IMR-90 (cell line): ENCODE measurements at regions not wholly inside any gene's neighbourhood (a gene's known extent, or its start where the extent isn't known, plus 50 kb on each side); places are given as distances from the start of the nearest gene placed in this dataset.

Experiments used
- ATAC-seq: fragments of 200-7000 bp; cut with Tn5 transposase; 2 replicates; pipeline ENCODE4 v1.9.1; 2020; ENCODE audit warnings: low read depth, mild to moderate bottlenecking, moderate library complexity
- BruUV-seq: library from RNA; stranded (reverse); fragments of 400-500 nt; replicated peaks from 2 replicates; lab custom pipeline; 2021; lab: Mats Ljungman, UMichigan
- CTCF ChIA-PET: fragments of 300-600 bp; formaldehyde crosslinking; extraction: SDS; loops from one replicate; lab custom pipeline; 2021; ENCODE audit warnings: antibody characterized with exemption; lab: Yijun Ruan, JAX
- POLR2A ChIA-PET: fragments of 300-600 bp; sonication (Branson Sonifier 250); formaldehyde crosslinking; loops from one replicate; lab custom pipeline; 2022; ENCODE audit warnings: antibody characterized with exemption; ENCODE audit not compliant: unreplicated experiment; lab: Charles Lee
- DNase-seq: peaks from one replicate; pipeline ENCODE4 v3.0.0; 2013
- H2AFZ ChIP-seq: replicated peaks from 2 replicates; pipeline ENCODE3; 2013; ENCODE audit warnings: low read length, mild to moderate bottlenecking; ENCODE audit not compliant: poor library complexity
- H2AK5ac ChIP-seq: 2 replicates; pipeline ENCODE4 v1.6.1; 2013; ENCODE audit warnings: low read depth, low read length, inconsistent platforms
- H2AK9ac ChIP-seq: replicated peaks from 2 replicates; pipeline ENCODE3; 2013; ENCODE audit warnings: mild to moderate bottlenecking, low read depth, low read length, moderate library complexity; ENCODE audit not compliant: poor library complexity
- H2BK120ac ChIP-seq: 2 replicates; pipeline ENCODE4 v1.6.1; 2013; ENCODE audit warnings: low read depth, low read length, inconsistent platforms
- H2BK15ac ChIP-seq: 3 replicates; pipeline ENCODE4 v1.6.1; 2013; ENCODE audit warnings: low read depth, low read length, inconsistent platforms
- H2BK20ac ChIP-seq: 2 replicates; pipeline ENCODE4 v1.6.1; 2013; ENCODE audit warnings: low read depth, mild to moderate bottlenecking, inconsistent platforms, low read length, moderate library complexity
- H2BK5ac ChIP-seq: 2 replicates; pipeline ENCODE4 v1.6.1; 2013; ENCODE audit warnings: mild to moderate bottlenecking, low read depth, low read length, inconsistent platforms; ENCODE audit not compliant: poor library complexity, severe bottlenecking
- H3K14ac ChIP-seq: replicated peaks from 2 replicates; pipeline ENCODE4 v1.6.1; 2013; ENCODE audit warnings: low read depth, low read length, inconsistent platforms
- H3K18ac ChIP-seq: 2 replicates; pipeline ENCODE4 v1.6.1; 2013; ENCODE audit warnings: low read depth, low read length, control low read depth
- H3K23ac ChIP-seq: 2 replicates; pipeline ENCODE4 v1.6.1; 2013; ENCODE audit warnings: low read depth, low read length, inconsistent platforms
- H3K27ac ChIP-seq: 2 replicates; pipeline ENCODE4 v1.5.1; 2013; ENCODE audit warnings: mild to moderate bottlenecking, control low read depth, low read length; ENCODE audit not compliant: insufficient read depth
- H3K27me3 ChIP-seq: 2 replicates; pipeline ENCODE4 v1.6.1; 2013; ENCODE audit warnings: low read length; ENCODE audit not compliant: control insufficient read depth, insufficient read depth
- H3K36me3 ChIP-seq: 2 replicates; pipeline ENCODE4 v1.6.1; 2013; ENCODE audit warnings: low read length, mixed read lengths; ENCODE audit not compliant: control insufficient read depth, insufficient read depth
- H3K4ac ChIP-seq: 2 replicates; pipeline ENCODE4 v1.6.1; 2013; ENCODE audit warnings: low read depth, low read length, inconsistent platforms
- H3K4me1 ChIP-seq: 2 replicates; pipeline ENCODE4 v1.6.1; 2013; ENCODE audit warnings: low read length, mixed read lengths; ENCODE audit not compliant: control insufficient read depth, insufficient read depth
- H3K4me2 ChIP-seq: 2 replicates; pipeline ENCODE4 v1.6.1; 2013; ENCODE audit warnings: low read depth, mild to moderate bottlenecking, control low read depth, low read length, moderate library complexity
- H3K4me3 ChIP-seq: 2 replicates; pipeline ENCODE4 v1.5.1; 2013; ENCODE audit warnings: low read depth, mild to moderate bottlenecking, control low read depth, low read length, moderate library complexity; ENCODE audit not compliant: insufficient read depth
- H3K56ac ChIP-seq: 2 replicates; pipeline ENCODE4 v1.6.1; 2013; ENCODE audit warnings: low read length, inconsistent platforms; ENCODE audit not compliant: insufficient read depth; ENCODE audit errors: extremely low read depth
- H3K79me1 ChIP-seq, 2 experiments: 2 replicates each; pipeline ENCODE4 v1.6.1; 2013; ENCODE audit warnings: low read length in 2 of 2, inconsistent platforms in 1 of 2, low read depth in 1 of 2
- H3K9ac ChIP-seq: 2 replicates; pipeline ENCODE4 v1.6.1; 2013; ENCODE audit warnings: low read depth, low read length, control low read depth
- H3K9me1 ChIP-seq: 2 replicates; pipeline ENCODE4 v1.6.1; 2013; ENCODE audit warnings: low read length, inconsistent platforms; ENCODE audit not compliant: insufficient read depth
- H3K9me3 ChIP-seq: 2 replicates; pipeline ENCODE4 v1.6.1; 2013; ENCODE audit warnings: low read length; ENCODE audit not compliant: control insufficient read depth, insufficient read depth
- H4K20me1 ChIP-seq: 2 replicates; pipeline ENCODE4 v1.6.1; 2013; ENCODE audit warnings: low read length, inconsistent platforms; ENCODE audit not compliant: insufficient read depth
- H4K5ac ChIP-seq: 2 replicates; pipeline ENCODE4 v1.6.1; 2013; ENCODE audit warnings: mild to moderate bottlenecking, low read depth, low read length, control low read depth
- H4K8ac ChIP-seq, 2 experiments: 2 replicates each; pipeline ENCODE4 v1.6.1; 2013; ENCODE audit warnings: low read depth in 2 of 2, low read length in 2 of 2, control low read depth in 1 of 2, inconsistent platforms in 1 of 2
- H4K91ac ChIP-seq: 2 replicates; pipeline ENCODE4 v1.6.1; 2013; ENCODE audit warnings: low read depth, low read length, inconsistent platforms; ENCODE audit not compliant: insufficient read depth
- BHLHE40 ChIP-seq: fragments of 150-350 bp; IDR thresholded peaks from 2 replicates; pipeline ENCODE4 v1.6.1; 2016; ENCODE audit warnings: mild to moderate bottlenecking, low read depth, low read length
- CEBPB ChIP-seq: IDR thresholded peaks from 2 replicates; pipeline ENCODE4 v1.6.1; 2012; ENCODE audit warnings: low read depth, low read length, improper control_type of control experiment
- CHD1 ChIP-seq: IDR thresholded peaks from 2 replicates; pipeline ENCODE4 v1.6.1; 2012; ENCODE audit warnings: low read depth, low read length, improper control_type of control experiment
- MAZ ChIP-seq: IDR thresholded peaks from 2 replicates; pipeline ENCODE4 v1.6.1; 2012; ENCODE audit warnings: low read depth, mild to moderate bottlenecking, low read length, improper control_type of control experiment, moderate library complexity, borderline replicate concordance
- NFE2L2 ChIP-seq: fragments of 150-350 bp; IDR thresholded peaks from 2 replicates; pipeline ENCODE4 v1.6.1; 2016; ENCODE audit warnings: low read depth, mild to moderate bottlenecking, low read length
- RAD21 ChIP-seq: IDR thresholded peaks from 2 replicates; pipeline ENCODE4 v1.6.1; 2012; ENCODE audit warnings: low read length, improper control_type of control experiment
- RCOR1 ChIP-seq: IDR thresholded peaks from 2 replicates; pipeline ENCODE4 v1.6.1; 2012; ENCODE audit warnings: mild to moderate bottlenecking, low read length, improper control_type of control experiment; ENCODE audit not compliant: insufficient replicate concordance
- RFX5 ChIP-seq: IDR thresholded peaks from 2 replicates; pipeline ENCODE4 v1.8.0; 2012; ENCODE audit warnings: low read depth, mild to moderate bottlenecking, low read length, moderate library complexity
- SMC3 ChIP-seq: fragments of 150-350 bp; IDR thresholded peaks from 2 replicates; pipeline ENCODE4 v1.6.1; 2016; ENCODE audit warnings: low read depth, mild to moderate bottlenecking, antibody characterized with exemption, low read length, moderate library complexity
- WGBS, 2 experiments: methylation state at CpG; one replicate each; pipeline versions ENCODE4 v1.1.5 to v1.1.7; 2013; ENCODE audit warnings: missing lambda C conversion rate in 2 of 2; ENCODE audit not compliant: insufficient read length in 1 of 2; ENCODE audit errors: extremely low coverage in 2 of 2; 5-methylcytosine and 5-hydroxymethylcytosine counted together
- dilution Hi-C: fragments of 300-500 bp; cut with HindIII; formaldehyde crosslinking; loops from one replicate; pipeline ENCODE4 v1.14.3; 2018; ENCODE audit warnings: low sequenced_read_pairs; ENCODE audit not compliant: unreplicated experiment
- in situ Hi-C: fragments of 300-500 bp; cut with MboI; formaldehyde crosslinking; loops from 3 replicates; pipeline ENCODE4 v1.14.3; 2019; ENCODE audit warnings: low sequenced_read_pairs, inconsistent platforms, mixed read lengths
- intact Hi-C: fragments of 100-400 bp; cut with micrococcal nuclease; formaldehyde crosslinking; loops from 2 replicates; pipeline ENCODE4 v1.10.0; 2022

DNA sequence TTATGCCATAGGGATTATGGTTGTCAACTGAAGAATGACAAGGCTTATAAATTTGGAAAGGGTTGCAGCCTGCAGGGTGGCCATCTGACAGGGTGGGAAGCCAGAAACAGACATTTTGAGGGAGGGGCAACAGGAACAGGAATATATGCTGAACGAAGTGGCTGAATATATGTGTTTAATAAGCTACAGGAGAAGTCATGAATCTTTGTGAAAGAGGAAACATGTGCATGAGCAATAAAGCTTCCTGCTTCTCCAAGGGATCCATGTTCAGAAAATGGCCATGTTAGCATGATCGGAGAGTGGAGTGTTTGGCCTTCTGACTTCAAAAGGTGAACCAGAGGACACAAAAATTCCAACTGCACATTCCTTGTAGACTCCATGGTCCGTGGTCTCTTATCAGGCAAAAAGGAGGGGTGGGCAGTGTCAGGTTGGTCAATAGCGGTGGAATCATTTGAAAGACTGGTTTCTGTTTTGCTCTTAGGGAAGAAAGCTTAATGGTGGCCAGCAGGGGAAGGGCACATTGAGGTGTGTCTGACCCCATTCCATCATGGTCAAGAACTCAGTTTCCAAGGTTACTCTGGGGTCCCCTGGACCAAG, 144.1 kb downstream of the SOCS6 start:
- Histone ChIP-seq H2AK5ac (peak overlapping the region; percentile 85; the same call in 1 of the 2 replicates), H2BK15ac (peak overlapping the region; percentile 80; the same call in 2 of the 3 replicates), H3K36me3 (no peaks in the 10 kb centered on the region), H3K79me1 (0 out of 4 replicates have a peak, but pooled peaks cover 0 to 3% of the 10 kb centered on the region in 2 experiments), H2BK5ac (no peak overlapping the region), H3K18ac (peak overlapping the region; percentile 67), H3K9me1 (0 out of 2 replicates have a peak, but pooled peaks cover 8% of the 10 kb centered on the region), H3K4me2 (no peak overlapping the region), H3K27ac (no peak overlapping the region), H3K9ac (no peak overlapping the region), H3K9me3 (no peaks in the 10 kb centered on the region), H2AFZ (peak overlapping the region; percentile 78), H3K27me3 (no peaks in the 10 kb centered on the region), H4K20me1 (no peaks in the 10 kb centered on the region), H3K56ac (no peak overlapping the region), H4K8ac (peak overlapping the region; percentile 46 to 70; a peak in 3 of 4 replicates), H3K4ac (peak overlapping the region; percentile 83), H3K14ac (peak overlapping the region; percentile 82; the same call in 1 of the 2 replicates), H4K91ac (peak overlapping the region; percentile 63), H3K4me1 (peaks cover 10% of the 10 kb centered on the region), H2AK9ac (no peak overlapping the region), H3K4me3 (no peak overlapping the region), H2BK20ac (peak overlapping the region; percentile 75), H4K5ac (peak overlapping the region; percentile 91), H2BK120ac (peak overlapping the region; percentile 84), H3K23ac (0 out of 2 replicates have a peak overlapping the region, but pooled peaks have one; percentile 25)
- no peak for ATAC-seq
- ChIA-PET CTCF (interaction anchor here (1.4 to 2.7 kb wide), 4 partner anchors 17 to 300 kb away, joined by 3 to 14 read pairs (median 7); no protein-coding TSS in a partner anchor), POLR2A (no interaction called here)
- TF ChIP-seq CEBPB (no peak), SMC3 (no peak), NFE2L2 (no peak), RFX5 (no peak), MAZ (no peak), BHLHE40 (no peak), CHD1 (no peak), RCOR1 (no peak), RAD21 (no peak)
- DNase-seq = no peak
- intact Hi-C loops (loop anchor here (5.0 kb wide), 1 partner anchor 101 kb away; no protein-coding TSS in a partner anchor), in situ Hi-C loops (loop anchor here (5.0 kb wide), 2 partner anchors 146 to 236 kb away; partner anchors contain the start of gene SOCS6), dilution Hi-C loops (loop anchor here (25.0 kb wide), 1 partner anchor 246 kb away; no protein-coding TSS in a partner anchor)
- BruUV-seq = no TSS peak
- 67% methylated on average over 1 of the region's 4 CpGs; no CpG with 5 or more reads in 1 of the 2 experiments for WGBS, 2 experiments
